ENCODE measurements at regions not wholly inside any gene's neighbourhood (a gene's known extent, or its start where the extent isn't known, plus 50 kb on each side); places are given as distances from the start of the nearest gene placed in this dataset.
"Not testable (repeated sequence)": the region's sequence is repeated elsewhere in the genome, so short reads cannot be mapped to it uniquely, and the experiment has no call there.

DNA sequence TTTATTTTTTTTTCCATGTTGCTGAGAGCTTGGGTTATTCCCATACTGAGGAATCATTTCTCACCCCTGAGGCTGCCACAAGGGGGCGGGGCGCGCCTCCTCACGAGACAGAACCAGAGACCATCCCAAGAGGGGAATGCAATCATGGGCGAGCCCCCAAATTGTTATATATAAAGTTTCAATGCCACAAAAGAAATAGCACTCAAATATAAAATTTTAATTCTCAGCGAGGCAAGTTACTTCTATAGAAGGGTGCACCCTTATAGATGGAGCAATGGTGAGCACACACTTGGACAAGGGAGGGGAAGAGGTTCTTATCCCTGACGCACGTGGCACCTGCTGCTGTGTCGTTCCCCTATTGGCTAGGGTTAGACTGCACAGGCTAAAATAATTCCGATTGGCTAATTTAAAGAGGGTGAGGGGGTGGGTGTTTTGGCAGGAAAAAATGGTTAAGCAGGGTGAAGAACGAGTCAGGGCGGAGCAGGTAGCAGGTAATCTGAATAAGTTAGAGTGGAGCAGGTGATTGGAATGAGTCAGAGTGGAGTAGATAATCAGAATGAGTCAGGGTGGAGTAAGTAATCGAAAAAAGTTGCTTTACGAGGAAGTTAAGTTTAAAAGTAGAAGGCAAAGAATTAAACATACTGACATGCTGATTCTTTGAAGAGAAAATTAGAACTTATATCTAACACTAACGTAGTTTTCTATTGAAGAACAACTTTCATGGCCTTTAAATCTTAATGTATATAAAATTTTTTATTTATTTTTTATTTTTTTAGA is 177.5 kb downstream of the MTCL1 start:
- DNase-seq, result peak; percentile 15

DNA sequence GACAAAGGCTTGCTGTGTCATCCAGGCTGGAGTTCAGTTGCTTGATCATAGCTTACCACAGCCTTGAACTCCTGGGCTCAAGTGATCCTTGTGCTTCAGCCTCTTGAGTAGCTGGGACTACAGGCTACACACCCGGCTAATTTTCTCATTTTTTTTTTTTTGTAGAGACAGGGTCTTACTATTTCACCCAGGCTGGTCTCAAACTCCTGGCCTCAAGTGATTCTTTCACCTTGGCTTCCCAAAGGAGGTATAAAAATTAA is 178.0 kb downstream of the MTCL1 start:
- no peak for DNase-seq

DNA sequence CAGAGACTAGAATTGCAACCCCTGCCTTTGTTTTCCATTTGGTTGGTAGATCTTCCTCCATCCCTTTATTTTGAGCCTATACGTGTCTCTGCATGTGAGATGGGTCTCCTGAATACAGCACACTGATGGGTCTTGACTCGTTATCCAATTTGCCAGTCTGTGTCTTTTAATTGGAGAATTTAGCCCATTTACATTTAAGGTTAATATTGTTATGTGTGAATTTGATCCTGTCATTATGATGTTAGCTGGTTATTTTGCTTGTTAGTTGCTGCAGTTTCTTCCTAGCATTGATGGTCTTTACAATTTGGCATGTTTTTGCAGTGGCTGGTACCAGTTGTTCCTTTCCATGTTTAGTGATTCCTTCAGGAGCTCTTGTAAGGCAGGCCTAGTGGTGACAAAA is 182.5 kb downstream of the MTCL1 start:
- not testable (repeated sequence) for DNase-seq

DNA sequence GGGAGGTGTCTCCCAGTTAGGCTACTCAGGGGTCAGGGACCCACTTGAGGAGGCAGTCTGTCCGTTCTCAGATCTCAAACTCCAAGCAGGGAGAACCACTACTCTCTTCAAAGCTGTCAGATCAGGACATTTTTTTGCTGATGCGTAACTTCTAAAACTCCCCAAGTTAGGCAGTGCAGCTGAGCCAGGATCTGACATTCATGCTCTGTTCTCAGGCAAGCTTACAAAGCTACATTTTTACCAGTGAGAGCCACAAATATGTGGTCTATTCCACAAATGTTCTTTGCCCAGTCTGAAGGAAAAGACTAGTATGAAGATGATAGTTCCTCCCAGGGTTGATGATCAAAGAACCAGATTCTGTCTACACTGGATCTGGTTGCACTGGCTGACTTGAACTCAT is 184.1 kb downstream of the MTCL1 start:
- DNase-seq, result no peak

DNA sequence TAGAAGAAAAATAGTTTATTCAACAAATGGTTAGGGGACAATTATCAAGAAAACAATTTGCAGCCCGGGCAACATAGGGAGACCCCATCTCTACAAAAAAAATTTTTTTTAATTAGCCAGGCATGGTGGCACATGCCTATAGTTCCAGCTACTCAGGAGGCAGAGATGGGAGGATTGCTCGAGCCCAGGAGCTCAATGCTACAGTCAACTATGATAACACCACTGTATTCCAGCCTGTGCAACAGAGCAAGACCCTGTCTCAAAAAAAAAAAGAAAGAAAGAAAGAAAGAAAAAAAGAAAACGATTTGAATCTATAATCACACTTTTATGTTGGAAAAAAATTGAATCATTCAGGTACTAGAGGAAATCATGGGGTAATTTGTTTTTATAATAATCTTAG is 185.1 kb downstream of the MTCL1 start:
- not testable (repeated sequence) for DNase-seq

DNA sequence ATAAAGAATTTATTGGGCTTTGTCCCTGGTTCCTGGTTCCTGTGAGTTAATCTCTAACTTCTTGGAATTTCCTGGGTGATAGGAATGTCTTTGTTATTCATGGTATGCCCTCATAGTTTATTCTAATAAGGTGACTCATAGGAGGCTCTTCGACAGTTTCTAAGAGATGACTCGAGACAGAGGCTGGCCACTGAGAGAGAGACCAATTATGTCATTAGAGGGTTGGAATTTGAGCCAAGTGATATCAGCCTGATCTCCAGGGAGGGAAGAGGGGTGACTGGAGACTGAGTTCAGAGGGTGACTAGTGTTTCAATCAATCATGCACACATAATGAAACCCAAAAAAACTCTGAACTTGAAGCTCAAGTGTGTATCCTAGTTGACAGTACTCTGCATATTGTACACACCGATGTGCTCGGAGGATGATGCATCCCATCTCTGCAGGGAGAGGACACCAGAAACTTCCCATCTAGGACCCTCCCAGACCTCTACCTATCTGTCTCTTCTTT is 185.7 kb downstream of the MTCL1 start:
- no peak for DNase-seq

DNA sequence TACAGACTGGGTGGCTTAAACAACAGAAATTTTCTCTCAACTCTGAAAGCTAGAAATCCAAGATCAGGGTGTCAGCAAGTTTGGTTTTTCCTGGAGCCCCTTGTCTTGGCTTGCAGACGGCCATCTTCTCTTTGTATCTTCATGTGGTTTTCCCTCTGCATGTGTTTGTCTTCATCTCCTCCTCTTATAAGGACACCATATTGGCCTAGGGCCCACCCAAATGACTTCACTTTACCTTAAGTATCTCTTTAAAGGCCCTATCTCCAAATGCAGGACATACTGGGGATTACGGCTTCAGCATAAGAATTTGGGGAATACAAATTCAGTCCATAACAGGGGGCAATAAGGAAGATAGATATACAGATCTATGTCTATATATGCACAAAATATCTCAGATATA is 187.9 kb downstream of the MTCL1 start:
- no peak for DNase-seq

DNA sequence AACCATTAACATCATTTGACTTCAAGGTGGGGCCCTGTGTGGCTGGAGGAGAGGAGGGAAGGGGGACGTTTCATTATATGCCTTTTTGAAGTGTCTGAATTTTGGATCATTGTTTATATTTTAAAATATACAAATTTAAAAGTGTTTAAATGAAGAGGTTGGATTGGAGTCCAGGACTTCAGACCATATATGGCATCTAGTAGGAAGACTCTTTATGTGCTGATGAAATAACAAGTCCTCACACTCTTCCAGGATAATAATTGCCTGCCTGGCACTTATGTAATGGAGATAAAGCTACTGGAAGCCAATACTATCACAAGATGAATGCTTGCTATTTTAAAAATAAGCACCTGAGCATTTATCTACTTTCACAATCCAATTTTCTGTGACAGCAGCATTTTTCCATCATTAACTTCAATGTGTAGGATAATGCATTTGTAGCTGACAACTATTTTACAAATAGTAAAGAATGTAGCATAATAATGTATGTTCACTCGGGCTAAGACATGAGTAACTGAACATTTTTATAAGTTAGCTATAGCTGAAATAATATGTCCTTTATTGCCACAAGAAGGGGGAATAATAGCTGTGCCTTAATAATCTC is 188.4 kb downstream of the MTCL1 start:
- no peak for DNase-seq

DNA sequence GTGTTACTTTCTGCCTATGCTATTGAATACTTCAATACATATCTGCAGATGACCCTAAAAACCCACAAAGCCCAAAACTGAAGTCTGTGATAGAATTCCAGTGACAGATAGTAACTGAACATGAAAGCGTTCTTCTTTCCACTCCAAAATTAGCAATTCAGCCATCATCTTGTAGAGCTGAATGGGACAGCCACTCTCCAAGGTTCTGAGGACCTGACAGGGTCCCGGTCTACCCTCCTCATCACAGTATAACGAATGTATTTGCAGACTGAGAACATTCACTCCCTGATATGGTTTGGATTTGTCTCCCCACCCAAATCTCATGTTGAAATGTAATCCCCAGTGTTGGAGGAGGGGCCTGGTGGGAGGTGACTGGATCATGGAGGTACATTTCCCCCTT is 189.5 kb downstream of the MTCL1 start:
- DNase-seq, result no peak

DNA sequence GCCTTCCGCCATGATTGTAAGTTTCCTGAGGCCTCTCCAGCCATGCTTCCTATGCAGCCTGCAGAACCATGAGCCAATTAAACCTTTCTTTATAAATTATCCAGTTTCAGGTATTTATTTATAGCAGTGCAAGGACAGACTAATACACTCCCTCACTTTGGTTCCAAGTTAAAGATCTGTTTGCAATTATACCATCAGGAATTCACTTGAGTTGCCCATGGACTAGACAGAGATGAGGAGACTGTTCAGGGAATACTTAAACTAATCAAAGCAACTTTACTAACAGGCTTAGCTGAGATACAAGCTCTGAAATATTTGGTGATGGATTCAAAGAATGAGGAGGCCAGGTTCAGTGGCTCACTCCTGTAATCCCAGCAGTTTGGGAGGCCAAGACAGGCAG is 190.0 kb downstream of the MTCL1 start:
- DNase-seq, result no peak

DNA sequence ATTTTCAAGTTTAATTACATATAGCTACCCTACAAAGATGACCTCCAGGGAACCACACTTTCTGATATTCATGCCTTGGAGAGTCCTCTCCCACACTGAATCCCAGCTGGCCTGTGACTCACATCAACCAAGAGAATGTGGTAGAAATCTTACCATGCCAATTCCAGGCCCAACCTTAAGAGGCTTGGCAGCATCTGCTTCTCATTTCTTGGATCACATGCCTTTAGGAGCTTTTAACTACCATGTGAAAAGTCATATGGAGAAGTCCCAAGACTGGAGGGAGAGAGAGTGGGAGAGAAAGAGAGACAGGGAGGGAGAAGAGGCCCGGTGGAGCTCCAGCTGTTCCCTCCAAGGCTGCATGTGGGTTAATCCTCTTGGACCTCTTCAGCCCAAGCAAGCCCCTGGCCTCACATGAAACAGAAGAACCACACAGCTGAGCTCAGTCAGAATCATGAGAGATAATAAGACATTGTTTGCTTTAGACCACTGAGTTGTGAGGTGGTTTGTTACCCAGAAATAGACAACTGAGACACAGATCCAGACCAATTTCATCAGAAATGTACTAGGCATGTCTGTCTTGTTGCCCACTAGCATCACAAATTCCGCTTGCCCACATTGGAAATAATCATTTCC is 190.7 kb downstream of the MTCL1 start:
- DNase-seq, result no peak

DNA sequence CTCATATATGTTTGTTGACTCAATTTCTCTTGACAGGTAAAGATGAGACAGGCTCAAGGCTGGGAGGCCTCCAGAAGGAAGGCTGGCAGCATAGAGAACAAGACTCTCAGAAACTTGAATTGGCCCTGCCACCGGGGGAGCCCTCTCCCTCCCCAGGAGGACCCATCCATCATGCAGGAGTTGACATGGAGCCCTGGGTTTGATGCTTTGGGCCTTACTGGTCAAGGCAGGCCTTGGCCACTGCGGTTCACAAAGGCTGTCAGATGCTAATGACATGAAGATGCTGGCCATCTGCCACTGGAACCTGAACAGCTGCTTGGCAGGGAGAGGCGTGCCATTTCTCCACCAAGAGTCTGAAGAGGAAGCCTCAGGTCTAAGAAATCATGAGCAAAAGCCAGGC is 193.6 kb downstream of the MTCL1 start:
- DNase-seq, result no peak

DNA sequence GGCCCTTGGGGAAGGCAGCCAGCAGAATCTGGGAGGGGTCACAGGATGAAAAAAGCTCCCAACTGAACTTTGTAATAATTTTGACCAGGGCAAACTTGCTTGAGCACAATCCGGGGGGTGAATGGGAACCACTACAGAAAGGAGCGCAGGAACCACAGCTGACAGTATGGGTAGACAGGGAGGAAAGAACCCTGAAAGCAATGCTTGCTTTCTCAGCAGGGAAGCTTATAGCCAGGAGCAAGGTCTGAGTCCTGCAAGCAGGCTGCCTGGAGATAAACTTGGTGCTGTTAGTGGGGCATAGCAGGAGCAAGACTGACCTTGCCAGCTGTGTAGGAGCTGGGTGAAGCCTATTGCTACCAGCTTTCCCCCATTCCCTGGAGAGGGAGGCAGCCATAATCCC is 195.2 kb downstream of the MTCL1 start:
- DNase-seq, result no peak

DNA sequence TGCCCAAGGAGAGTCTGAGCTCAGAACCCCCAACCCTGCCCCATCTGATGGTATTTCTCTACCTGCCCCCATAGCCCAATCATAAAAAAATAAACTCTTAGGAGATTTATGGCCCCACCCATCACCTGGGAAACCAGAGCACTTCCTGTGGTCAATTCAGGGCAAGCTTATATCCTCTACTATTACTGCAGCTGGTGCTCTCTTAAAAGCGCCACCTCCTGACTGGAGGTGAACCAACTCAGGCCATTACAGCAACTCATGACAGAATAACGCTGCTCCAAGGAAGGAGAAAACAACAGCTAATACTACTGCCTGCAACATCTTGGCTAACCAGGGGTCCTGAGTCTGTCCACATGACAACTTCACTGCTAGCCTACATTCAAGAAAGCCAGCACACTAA is 195.7 kb downstream of the MTCL1 start:
- DNase-seq, result no peak

DNA sequence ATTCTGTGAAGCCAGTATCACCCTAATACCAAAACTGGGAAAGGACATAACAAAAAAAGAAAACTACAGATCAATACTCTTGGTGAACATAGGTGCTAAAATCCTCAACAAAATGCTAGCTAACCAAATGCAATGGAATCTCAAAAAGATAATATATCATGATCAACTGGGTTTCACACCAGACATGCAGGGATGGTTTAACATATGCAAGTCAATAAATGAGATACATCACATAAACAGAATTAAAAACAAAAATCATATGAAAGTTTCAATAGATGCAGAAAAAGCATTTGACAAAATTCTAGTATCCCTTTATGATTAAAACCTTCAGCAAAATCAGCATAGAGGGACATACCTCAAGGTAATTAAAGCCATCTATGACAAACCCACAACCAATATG is 198.2 kb upstream of the NDUFV2 start:
- DNase-seq, result no peak

DNA sequence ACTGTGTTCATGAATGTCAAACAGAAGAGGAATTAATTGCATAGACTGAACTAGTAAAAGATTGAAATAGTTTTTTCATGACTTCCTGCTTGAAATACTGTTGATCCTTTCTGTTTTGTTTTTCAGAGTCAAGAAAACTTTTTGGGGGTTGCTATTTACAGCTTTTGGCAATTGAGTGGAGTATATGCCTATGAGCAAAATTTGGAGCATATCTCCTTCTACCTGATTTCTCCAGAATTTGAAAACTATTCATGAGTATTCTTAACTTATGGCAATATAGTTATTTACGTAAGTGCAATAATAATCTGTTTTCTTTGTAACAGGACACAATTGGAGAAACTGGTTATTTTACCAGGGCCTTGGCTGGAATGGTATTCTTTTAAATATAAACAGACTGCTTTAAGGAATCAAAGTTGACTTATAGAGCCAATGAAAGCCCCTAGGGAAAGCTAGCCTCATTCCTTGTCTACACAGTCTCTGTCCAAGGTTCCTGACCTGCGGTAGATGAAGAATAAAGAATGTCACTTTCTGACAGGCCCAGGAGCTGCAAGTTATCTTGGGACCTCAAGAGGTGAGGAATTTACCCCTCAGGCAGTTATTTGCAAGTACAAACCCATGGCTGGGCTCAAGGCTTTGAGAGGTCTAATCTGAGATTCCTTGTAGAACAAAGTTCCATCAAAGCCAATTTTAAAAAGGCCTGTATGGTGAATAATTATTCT is 193.5 kb upstream of the NDUFV2 start:
- no peak for DNase-seq

DNA sequence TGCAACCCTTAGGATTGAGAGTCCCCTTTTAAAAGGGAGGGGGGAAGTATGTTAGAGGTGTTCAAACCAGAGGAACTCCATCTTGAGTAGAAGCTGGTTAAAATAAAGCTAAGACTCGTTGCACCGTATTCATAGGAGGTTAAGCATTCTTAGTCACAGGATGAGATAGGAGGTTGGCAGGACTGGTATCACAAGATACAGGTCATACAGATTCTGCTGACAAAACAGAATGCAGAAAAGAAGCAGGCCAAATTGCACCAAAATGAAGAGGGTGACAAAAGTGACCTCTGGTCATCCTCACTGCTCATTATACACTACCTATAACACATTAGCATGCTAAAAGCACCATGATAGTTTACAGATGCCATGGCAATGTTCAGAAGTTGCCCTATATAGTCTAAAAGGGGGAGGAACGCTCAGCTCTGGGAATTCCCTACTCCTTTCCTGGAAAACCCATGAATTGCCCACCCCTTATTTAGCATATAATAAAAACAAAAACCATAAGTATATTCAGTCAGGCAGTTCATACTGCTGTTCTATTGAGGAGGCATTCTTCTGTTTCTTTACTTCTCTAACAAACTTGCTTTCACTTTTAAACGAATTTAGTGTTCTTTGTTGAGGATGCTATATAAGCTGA is 192.2 kb upstream of the NDUFV2 start:
- DNase-seq, result no peak

DNA sequence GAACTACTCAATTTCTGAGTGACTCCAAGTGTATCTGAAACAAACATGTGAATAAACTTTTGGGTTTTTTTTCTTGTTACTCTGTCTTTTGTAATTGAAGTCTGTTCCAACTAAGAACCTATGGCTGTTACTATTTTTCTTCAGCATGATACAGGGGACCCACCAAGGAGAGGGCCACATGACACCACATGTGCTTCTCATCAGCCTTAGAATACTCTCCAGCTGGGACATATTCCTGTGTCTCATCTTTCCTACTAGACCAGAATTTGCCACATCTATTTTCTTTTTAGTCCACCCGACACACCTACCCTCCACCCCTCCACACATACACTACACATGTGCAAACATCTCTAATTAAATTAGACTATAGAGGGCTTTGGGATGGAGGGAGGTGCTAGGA is 191.7 kb upstream of the NDUFV2 start:
- no peak for DNase-seq

DNA sequence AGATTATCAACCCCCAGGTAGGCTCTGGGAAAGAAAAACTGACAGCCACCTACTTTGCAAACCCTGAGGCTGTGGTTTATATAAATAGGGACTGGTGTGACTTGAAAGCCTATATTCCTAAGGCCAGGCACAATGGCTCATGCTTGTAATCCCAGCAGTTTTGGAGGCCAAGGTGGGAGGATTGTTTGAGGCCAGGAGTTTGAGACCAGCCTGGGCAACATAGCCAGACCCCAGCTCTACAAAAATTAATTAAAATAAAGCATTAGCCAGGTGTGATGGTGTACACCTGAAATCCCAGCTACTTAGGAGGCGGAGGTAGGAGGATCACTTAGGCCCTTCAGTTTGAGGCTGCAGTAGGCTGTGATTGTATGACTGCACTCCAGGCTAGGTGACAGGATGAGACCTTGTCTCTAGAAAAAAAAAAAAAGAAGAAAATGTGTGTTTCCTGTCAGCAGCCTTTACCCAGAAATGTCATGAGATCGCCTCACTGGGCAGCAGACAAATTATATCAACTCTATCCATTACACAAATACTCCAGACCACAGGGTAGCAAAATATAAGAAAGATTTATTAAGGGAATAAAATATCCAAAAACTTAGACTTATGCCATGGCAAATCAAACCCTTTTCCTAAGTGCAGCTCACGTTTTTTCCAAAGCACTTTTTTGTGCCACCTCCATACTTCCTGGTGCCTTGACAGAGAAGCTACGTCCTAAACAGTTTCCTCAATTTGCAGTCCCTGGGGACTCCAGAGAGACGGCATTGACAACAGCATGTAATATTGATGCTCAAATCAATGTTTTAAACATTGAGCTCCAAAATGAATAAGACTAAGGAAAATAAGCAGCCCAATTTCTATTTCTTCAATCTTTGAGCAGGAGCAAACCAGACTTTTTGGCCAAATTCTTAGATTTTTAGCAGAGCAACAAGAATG is 190.8 kb upstream of the NDUFV2 start:
- no peak for DNase-seq

DNA sequence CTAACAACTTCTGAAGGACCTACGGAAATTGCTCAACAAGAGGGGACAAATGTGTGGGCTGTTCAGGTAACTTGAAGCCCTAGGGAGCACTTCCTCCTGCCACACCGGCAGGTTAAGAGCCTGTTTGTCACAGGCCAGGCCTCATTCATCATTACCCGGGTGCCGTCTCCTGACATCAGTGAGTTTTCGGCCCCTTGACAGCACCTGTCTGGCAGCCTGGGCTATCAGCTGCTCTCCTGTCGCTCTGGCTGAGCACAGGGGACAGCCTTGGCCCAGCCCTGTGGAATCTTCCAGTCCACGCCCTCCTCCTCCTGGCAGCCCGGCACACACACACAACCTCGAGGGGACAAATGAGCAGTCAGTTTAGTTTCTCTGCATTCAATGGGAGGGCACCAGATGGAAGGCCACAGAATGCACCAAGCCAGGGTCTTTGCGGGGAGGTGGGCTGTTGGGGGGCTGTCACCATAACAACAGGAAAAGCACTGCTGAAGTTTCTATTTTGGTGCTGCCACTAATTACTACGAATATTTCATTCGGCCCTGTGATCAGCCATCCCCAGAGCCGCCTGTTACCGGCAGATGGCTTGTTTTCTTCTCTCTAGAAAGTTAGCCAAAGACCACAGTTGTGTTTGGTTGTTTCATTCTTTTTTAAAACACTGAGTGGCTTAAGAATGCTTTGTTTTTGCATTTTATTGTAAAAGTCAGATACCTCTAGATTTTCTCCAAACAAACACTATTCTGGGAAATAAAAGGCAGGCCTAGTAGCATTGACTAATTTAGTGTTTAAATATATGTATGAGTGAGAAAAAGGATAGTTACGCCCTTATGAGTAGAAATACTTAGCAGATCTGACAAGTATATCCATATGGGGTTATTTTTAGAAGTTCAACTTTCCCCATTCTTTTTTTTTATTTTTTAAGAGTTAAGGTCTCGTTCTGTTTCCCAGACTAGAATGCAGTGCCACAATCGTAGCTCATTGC is 189.9 kb upstream of the NDUFV2 start:
- DNase-seq, result peak; percentile 89
